AML-193 (cell line): ENCODE measurements at regions not wholly inside any gene's neighbourhood (a gene's known extent, or its start where the extent isn't known, plus 50 kb on each side); places are given as distances from the start of the nearest gene placed in this dataset.

Experiments used
- DNase-seq, 2 experiments: peaks; one replicate each; lab custom pipeline; 2025; lab: John Stamatoyannopoulos, UW

DNA sequence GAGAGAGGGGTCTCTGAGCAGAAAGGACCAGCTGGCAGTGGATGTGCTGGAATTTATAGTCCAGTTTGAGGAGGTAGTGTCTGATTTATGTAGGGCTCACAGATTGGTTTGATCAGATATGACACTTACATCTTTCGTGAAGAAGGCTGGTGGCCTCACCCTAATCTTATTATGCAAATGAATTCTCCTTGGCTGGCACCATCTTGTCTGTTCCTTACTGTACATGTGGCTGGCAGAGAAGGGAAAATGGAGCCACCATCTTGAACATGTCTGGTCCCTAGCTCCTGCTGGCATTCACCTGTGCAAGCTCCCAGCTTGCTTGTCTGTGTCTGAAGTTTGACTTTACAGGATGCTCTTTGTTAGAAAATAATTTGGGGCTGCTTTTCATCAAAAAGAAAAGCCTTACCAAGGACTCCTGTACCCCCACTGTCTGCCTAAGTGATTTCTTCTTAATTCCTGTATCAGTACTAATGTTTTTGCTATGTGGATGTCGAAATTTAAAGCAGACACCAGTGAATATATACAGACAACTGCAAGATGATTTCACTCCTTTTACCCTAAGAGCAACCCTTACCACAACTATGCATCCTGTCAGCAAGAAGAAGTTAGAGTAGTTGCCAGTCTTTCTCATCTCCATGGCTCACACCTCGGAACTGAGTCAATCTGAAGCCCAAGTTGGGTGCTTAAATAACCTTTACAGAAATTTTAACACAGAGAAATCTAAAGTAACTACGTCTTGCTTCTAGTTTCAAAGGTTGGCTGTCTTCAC lies 322.0 kb upstream of the SEMA3D start:
- DNase-seq = no peak

DNA sequence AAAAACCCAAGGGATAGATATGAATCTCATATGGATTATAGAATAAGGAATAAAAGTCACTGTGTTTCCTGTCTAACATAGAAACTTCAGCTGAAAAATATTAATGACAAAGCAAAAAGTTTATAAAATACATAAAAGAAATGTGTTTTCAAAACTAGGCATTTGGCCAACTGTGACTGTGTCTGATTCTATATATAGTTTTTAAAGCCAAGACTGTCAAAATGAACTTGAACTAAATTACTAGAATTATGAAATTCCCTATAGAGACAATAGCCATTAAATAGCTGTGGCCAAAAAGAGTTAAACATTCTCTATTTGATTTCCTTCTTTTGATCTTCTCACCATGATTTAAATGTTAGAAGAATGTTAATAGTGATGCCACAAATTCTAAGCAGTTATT lies 311.2 kb upstream of the SEMA3D start:
- no peak for DNase-seq

DNA sequence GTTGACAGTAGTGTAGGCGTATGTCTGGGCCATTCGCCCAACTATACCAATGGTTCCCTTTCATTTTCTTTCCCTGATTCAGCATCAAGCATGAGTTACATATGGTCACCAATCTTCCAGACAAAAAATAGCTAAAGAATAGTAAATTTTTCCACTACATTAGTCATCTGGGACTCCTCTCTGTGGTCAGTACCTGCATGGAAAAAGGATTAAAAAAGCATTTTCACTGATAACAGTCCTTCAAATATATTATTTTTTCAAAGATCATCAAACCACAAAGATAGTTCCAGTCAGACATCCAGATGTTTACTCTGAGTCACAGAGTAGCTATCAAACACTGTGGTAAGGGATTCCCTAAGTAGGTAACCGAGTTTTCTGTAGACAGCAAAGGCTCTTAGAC lies 302.6 kb upstream of the SEMA3D start:
- DNase-seq = no peak

DNA sequence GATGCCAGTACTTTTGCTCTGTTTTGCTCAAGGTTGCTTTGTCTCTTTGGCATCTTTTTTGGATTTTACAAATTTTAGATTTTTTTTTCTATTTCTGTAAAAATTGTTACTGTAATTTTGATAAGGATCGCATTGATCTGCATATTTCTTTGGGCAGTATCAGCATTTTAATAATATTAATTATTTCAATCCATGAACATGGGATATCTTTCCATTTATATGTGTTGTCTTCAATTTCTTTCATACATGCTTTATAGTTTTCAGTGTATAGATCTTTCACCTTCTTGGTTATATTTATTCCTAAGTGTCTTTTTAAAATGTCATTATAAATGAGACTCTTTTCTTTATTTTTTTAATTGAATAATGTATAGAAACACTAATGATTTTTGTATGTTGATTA lies 301.6 kb upstream of the SEMA3D start:
- DNase-seq = no peak

DNA sequence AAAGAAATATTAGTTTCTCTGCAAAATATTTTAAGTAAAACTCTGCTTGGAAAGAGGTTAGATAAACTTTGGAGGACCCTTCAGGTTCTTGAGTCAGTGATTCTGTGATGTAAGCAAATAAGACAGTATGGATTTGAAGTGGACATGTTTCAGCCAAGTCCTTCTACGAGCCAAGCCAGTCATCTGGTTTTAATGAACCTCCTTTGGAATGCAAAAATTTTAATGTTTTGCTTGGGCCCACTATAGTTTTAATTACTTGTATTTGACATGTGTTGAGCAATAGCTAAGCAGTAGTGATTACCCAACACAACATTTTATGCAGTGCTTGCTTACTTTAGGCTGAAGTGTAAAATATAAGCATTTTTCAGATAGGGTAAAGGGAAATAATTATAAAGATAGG lies 296.3 kb upstream of the SEMA3D start:
- peak; percentile 10 for DNase-seq

DNA sequence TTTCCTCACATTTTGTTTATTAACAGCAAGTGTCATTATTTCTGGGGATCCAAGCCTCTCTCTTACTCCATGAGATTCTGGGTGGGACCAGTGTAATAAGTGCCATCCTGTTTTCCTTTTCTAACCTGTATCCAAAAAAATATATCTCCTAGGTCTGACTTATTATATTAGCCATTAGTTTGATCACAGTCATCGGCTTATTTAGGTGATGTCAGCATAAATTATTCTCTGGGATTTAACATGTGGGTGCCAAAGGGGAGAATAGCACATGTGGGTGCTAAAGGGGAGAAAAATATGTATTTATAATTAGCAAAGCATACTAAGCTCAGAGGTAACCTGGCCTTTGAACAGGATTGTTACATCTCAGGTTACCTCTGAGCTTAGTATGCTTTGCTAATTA lies 293.8 kb upstream of the SEMA3D start:
- no peak for DNase-seq

DNA sequence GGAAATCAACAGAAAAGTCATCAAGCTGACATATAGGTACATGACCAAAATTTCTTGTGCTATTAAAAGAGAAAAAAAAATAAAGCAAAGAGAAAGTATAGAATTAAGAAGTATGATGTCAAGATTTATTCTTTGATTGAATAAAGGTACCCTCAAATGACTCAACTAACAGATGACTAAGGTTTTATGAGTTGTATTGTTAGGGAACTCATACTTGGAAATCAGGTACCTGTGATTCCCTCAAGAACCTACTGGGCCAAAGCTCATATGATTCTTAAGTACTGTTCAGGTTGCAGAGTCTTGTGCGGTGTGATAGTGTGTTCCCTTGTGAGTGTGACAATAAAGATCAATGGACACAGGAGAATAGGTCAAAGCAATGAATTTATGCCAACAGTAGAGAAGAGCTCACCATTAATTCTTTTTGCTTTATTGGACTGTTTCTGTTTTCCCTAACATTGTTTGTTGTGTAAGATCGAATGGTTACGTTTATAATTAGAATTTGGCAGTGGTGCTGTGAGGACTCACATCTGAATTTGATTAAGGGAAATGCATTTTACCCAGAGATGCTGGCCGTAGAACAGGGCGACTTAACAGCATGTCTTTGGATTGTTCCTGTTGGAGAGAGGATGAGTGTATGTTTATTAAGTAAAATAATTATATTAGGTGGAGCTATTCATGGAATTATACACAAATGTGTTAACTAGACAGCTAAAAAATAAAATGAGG lies 293.2 kb upstream of the SEMA3D start:
- DNase-seq = no peak

DNA sequence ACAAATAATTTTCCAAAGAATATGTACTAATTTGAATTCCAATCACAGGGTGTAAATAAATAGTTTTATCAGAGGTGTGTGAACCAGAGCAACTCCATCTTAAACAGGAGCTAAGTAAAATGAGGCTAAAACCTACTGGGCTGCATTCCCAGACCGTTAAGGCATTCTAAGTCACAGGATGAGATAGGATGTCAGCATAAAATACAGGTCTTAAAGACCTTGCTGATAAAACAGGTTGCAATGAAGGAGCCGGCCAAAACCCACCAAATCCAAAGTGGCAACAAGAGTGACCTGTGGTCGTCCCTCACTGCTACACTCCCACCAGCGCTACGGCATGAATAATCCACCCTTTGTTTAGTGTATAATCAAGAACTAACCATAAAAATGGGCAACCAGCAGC lies 291.7 kb upstream of the SEMA3D start:
- DNase-seq = no peak

DNA sequence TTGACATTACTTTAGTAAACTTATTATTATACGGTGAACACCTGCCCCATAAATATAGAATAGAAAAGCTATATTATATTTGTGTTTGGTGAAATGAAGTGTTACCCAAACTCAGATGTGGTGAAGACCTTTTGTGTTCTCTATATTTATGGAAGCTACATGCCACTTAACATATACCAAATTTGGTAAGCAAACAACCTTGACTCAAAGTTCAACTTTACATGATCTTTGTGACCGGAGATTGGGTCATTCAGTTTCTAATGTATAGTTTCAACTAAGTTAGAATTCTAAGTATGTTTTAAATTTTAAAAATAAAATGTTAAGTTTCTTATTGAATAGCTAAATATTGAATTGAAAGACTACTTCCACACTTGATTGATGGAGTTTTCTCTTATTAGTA lies 288.6 kb upstream of the SEMA3D start:
- DNase-seq = no peak

DNA sequence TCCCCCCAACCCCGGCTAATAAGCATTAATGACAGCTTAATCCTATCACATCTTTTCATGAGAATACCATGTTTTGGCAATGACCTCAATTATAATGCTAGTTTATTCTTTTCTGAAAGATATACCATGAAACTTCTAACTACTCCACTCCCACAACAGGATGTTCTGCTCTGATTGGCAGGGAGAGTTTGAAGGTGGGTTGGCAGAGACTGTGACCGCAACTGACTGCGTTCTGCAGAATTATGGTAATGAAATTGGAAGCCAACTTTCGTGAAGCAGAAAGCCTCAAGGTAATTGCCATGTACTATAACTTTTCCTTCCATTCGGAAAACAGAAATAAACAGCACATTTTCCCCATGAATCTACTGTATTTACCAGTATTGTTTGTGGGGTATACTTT lies 288.2 kb upstream of the SEMA3D start:
- DNase-seq = no peak

DNA sequence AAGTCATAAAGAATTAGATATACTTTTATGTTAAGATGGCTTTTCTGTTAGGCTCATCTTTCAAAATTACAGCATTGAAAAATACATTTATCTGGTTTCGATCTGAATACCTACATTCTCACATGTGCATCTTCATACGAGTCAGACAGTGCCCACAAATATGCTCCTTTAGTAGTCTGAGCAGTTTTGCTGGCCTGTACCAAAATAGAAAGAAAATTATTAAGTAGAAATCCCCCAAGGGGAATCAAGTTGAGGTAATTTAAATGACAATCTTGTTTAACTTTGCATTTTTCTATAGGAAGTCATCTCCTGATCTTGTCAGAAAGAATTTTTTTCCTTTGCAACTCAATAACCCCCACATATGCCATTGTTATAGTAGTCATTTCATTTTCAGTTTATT lies 287.4 kb upstream of the SEMA3D start:
- no peak for DNase-seq

DNA sequence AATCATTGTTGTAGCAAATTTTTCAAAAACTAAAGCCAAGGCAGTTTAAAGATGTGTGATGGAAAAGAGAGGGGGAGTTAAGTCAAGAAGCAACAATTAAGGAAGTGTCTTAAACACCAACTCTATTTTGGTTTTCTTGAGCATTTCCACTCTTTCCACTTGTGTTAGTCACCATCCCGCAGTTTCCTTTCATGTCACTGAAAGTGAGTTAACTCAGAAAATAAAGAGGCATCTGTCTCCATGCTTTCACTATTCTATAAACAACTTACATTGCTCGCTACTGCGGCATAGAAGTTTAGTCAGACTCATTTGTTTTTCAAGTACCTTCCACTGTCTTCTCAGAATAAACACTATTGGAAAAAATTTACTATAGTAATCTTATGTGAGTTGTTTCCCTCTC lies 284.9 kb upstream of the SEMA3D start:
- peak; percentile 71 to 80 for DNase-seq

DNA sequence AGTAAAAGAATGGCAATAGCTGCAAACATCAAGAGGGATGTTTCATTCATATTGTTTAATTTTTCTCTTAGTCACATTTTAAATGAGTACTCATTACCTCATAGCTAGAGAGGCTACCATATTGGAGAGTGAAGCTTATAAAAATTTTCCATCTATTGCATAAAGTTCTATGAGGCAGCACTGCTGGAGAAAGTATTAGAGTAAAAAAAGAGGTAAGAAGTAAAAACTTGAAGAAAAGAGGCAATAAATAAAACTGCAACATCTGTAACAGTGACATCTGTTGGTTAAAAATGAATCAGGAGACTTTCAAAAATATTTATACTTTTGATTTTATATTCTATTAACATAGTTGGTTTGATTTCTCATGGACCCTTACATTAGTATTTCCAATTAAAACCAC lies 284.5 kb upstream of the SEMA3D start:
- no peak for DNase-seq

DNA sequence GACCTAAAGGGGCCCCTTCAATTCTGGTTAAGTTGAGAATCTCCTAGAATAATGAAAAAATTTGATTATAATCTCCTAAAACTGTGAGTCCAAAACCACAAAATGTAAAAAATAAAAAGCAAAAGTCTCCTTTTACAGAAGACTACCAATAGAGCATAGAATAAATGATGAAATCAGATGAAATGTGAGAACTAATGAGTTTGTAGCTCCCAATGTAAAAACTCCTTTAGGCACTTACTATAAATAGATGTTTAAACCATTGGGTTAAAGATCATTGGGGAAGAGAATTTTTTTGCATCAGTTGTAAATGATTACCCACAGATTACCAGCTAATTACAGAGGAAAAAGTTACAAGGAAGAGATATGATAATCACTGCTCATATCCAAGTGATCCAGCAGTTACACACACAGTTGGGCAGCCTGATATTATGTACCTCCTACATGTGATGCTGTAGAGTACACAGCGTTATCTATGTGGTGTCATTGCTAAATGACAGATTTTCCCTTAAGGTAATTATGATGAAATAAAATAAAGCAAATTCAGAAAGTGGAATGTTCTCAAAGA lies 282.7 kb upstream of the SEMA3D start:
- no peak for DNase-seq

DNA sequence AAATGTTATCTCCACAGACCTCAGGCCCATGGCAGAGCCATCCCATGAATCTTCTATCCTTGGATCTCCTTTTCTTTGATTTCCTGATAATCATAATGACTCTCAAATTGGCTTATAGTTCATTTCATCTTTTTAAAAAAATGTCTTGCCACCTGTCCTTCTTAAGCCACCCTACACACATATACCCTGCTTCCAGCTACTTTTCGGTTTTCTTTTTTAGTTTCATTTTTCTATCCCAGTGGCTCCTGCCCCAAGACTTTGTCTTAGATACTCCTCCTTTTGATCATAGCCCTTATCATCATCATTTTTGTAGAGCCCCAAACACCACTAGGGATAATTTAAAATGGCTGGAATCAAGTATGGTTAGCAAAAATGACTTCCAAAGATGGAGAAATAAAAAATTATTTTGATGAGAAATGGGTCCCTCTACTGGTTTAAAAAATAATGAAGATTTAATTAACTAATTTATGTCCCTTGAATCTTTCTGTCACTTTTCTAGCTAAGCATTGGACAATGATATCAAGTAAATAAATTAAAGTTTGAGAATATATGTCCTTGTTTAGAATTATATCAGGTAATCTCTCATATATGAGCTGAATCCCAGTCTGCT lies 277.3 kb upstream of the SEMA3D start:
- DNase-seq = peak; percentile 34 to 54

DNA sequence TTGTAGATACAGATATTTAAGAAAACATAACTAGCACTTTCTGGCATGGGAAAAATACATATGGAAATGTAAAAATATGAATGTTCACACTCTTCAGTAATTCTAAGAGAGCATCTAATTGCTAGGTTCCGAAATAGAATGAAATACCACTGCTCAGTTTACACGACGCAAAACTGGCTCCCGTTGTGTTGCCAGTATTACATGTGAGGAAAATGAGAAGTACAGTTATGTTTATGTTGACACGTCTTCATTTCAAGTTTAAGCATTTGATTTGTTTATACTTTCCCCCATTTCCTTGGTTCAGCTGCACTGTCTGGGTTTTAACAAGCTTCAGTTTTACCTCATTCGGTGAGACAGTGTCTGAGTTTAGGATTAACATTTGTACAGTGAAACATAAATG lies 275.8 kb upstream of the SEMA3D start:
- no peak for DNase-seq

DNA sequence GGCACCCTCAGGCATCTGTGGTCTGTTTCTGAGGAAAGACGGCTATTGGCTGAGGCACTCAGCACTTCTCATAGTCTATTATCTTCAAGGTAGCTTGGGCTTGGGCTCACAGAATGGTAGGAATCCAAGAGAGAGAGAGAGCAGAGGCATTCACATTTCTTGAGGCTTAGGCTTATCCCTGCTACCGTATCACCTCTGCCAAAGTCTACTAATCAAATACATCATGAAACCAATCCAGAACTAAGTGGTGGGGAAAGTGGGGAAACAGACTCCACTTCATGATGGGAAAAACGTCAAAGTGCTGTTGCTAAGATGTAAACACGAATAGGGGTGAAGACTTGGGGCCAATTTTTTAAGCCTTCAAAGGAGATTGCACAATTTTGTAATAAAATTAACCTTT lies 271.1 kb upstream of the SEMA3D start:
- DNase-seq = no peak

DNA sequence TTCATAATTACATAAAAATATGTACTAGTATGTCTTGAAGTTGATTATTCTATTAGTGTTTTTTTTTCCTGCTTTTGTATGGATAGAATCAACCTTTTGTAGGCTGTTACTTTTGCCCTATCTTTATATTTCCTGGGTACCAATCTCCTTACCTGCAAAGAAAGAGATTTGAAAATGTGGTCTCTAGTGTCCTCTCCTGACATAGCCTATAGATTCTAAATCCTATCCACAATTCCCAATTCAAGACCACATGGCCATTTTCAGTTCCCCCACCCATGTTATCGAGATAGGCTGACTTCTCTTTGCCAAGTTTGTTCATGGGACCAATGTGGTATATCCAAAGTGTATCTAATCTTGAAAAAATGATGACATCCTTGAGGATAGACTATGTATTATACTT lies 269.4 kb upstream of the SEMA3D start:
- DNase-seq = no peak

DNA sequence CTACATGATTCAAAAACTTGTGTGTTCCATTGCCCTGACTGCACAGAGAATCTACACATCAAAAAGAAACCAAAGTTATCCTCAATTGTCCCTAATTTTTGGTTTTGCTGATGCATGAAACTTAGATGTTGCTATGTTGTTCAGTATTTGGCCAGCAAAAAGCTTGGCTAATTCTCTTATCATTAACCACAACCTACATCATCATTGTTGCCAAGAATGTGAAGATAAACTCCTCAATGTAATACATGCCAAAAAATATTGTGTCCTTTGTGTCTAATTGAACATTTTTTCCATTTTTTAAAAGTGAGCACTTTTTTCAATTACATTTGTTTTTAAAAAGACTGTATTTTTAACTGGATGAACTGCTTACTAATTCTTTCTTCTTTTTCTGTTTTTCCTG lies 268.0 kb upstream of the SEMA3D start:
- DNase-seq = no peak

DNA sequence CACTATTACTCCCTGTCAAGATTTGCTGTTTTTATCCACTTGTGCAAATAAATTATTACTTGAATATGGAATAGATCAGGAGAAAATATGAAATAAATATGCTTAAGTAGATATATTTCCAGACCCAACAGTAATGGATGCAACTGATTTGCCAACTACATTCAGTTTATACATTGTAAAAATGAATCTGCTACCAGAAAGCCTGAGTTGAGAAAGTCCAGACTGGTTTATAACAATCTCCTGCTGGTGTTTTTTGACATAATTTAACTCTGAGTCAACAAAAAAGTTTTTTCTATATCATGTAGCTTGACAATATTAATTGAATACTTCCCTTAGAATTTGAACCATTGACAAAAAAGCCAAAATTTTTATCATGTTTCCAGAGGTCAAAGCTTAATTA lies 265.8 kb upstream of the SEMA3D start:
- no peak for DNase-seq

DNA sequence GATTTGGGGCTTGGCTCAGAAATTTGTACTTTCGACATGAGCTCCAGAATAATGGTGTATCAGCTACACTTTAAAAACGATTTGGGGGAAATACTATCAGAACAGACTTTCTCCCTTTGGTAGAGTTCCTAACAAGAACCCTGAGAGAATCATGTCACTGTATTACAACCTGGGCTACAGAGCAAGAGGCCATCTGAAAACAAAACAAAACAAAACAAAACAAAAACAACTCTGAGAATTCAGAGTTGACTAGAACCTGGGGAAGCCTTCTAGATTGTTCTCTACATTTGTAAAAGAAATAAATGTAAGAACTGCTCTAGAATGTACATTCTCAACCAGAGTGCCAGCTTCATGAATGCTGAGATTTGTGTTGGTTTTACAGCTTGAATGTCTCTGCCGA lies 262.6 kb upstream of the SEMA3D start:
- no peak for DNase-seq

DNA sequence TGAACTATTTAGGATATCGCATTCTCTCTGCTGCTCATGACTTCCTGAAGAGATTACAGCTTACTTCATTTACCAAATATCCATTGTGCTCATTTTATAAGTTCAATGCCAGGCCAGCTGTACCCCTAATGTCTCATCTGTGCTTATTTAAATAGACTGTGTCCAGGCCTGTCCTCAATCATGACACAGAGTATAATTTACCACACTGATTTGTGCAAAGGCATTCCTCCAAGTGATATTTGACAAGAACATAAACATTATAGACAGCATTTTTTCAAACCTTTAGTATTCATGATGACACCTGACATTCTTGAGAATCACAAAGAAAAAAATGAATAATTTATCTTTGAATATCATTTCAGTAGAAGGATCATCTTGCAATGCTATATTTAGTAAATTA lies 260.1 kb upstream of the SEMA3D start:
- DNase-seq = no peak

DNA sequence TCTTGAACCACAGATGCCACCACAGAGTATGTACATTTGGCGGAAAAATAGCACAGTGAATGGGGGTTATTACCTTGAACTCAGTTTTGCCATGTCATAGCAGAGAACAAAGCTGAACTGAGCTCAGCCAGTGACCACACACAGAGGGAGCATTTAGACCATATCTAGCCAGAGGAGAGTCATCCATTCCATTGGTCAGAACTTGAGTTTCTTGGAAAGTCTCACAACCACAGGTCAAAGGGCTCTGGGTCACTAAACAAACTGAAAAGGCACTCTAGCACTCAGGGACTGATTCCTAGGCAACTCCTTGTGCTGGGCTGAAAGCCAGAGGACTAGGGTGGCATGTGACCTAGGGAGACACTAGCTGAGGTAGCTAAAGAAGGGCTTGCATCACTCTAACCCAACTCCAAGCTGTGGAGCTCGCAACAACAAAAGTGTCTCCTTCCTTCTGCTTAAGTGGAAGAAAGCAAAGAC lies 239.7 kb upstream of the SEMA3D start:
- DNase-seq = no peak
